NCI-H2196 treated with DMSO at 0.1 percent for 48 hours (cell line): ENCODE measurements at regions not wholly inside any gene's neighbourhood (a gene's known extent, or its start where the extent isn't known, plus 50 kb on each side); places are given as distances from the start of the nearest gene placed in this dataset.
"Not testable (repeated sequence)": the region's sequence is repeated elsewhere in the genome, so short reads cannot be mapped to it uniquely, and the experiment has no call there.

Source experiments
- DNase-seq: peaks from one replicate; lab custom pipeline; 2025; ENCODE audit not compliant: unreplicated experiment; lab: John Stamatoyannopoulos, UW

DNA sequence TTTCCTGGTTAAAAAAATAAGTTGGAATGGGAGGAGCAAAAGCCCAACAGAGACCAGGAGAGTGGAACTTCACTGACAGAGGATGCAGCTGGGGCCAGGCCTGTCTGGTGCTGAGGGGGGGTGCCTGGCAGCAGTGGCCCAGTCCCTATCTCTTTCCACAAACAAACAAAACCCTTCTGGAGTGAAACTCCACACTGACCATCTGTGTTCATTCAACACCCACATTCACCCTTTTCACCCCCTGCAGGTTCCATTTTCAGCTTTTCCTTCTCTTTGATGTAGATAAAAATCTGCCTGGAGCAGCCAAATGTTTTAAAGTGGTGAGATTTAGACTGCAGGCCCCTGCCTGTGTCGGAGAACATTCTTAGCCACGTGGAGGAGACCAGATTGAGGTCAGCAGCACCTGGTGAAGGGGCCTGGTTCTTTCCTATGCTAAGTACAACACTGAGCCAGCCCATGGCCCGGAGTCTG lies 161.4 kb upstream of the CDH11 start:
- no peak for DNase-seq

GRCh38 chr16:65281586-65281985 lies 159.7 kb upstream of the CDH11 start:
- DNase-seq, result no peak

- DNase-seq, result no peak
These were observed 159.1 kb upstream of the CDH11 start for GRCh38 chr16:65280845-65281512.

- DNase-seq, result no peak
These were observed 157.7 kb upstream of the CDH11 start for GRCh38 chr16:65279576-65279975.

DNA sequence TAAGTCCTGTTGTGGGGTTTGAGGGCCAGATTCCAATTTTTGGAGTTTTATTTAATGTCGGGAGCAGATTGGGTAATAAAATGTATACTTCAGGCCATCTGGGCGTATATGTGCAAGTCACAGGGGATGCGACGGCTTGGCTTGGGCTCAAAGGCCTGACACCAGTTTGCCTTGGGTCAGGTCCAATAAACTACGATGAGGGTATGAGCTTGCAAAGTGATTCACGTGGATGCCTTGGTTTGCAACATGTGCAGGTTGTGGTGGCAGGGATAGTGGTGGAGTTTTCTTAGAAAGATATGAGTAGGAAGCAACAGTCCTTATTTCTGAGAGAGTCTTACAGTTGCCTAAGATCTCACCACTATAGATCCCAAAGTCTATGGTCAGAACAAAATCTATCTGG lies 157.0 kb upstream of the CDH11 start:
- no peak for DNase-seq

DNA sequence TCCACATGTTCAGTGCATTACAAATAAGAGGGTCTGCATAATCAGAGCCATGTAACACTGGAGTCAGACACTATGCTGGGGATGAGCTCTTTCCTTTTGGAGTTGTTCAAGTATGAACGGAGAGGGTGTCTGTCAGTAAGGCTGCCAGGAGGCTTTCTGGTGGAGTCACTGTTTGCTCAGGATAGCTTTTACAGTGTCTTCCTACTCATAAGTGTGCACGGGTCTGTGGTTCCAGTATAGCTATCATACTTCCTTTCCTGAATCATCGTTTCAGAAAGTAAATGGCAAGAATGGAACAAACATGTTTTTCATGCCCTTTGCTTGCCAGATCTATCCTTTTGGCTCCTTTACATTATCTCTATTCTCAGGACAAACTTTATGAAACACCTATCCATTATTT lies 152.7 kb upstream of the CDH11 start:
- DNase-seq, result no peak

DNA sequence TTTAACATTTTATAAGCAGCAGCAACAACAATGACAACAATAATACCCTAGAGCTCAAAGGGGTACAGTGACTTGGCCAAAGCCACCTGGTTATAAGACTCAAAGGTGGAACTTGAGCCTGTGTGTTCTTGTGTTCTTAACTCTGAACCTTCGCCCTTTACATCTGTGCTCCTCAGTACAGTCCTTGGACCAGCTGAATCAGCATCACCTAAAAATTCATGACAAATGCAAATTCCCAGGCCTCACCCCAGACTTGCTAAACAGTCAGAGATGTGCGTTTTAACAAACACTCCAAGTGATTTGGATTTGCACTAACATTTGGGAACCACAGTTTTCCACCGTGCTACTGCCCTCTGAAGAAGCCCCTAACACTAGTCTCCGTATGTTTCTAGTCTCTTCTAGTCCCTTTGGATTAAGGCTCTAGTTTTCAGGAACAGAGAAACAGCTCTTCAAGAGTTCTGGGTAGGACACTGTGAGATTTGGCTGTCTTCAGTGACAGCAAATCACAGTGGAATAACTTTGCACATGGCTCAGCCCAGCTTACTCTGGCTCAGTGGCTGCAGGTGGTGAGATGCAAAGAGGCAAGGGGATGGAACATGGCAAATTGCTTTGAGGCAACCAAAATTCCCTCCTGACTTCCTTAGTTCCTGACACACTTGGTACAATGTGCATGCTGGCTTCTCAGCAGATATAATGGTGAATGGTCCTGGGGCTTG lies 151.0 kb upstream of the CDH11 start:
- no peak for DNase-seq

DNA sequence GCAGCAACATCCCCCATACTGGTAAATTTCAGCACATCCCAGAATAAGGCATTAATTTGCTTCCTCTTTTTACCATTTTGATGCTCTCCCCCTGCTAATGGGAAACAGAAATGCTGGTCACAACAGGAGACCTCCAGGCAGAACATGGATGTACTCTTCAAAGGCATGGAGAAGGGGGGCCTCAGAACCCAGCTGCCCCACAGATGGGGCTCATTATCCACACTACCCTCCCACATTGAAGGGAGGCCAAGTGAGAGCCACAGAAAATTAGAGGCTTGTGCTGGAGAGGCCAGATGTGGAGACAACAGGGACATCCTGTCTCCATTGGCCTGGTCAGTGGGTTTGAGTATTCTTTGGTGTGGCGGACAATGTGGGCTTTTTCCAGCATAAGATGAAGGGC lies 150.1 kb upstream of the CDH11 start:
- DNase-seq, result no peak

- DNase-seq, result no peak
These were observed 146.5 kb upstream of the CDH11 start for GRCh38 chr16:65268331-65268730.

GRCh38 chr16:65263896-65264295 lies 142.0 kb upstream of the CDH11 start:
- DNase-seq, result no peak

DNA sequence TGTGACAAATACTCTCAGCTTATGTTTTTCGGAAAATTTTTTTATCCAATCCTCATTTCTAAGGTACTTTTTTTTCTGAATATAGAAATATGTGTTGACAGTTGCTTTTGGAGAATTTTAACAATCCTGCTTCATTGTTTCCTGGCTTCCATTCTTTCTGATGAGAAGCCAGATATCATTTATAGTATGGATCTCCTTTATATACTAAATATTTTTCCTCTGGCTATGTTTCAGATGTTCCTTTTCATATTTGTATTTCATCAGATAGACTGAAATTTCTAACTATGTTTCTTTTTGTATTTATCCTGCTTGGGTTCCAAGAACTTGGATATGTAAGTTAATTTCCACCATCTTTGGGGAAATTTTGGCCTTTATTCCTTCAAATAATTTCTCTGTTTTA lies 138.9 kb upstream of the CDH11 start:
- DNase-seq, result no peak

- DNase-seq, result no peak
These were observed 132.3 kb upstream of the CDH11 start for GRCh38 chr16:65254144-65254543.

DNA sequence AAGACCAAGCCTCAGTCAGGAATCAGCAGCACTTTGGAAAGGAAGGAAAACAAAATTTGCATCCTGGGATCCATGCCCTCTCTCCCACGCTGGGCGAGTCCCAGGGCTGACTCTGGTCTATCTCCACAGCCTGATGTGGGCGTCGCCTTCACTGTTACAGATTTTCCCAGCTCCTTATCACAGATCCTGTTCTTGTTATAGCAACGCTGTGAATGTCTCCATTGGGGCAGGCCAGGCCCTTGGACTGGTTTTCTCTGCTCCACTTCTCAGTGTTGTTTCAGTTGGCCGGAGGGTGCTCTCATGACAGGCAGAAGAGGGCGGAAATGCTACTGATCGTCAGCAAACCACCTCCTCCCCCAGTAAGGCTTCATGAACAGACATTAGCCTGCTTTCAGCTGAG lies 127.9 kb upstream of the CDH11 start:
- DNase-seq, result no peak

DNA sequence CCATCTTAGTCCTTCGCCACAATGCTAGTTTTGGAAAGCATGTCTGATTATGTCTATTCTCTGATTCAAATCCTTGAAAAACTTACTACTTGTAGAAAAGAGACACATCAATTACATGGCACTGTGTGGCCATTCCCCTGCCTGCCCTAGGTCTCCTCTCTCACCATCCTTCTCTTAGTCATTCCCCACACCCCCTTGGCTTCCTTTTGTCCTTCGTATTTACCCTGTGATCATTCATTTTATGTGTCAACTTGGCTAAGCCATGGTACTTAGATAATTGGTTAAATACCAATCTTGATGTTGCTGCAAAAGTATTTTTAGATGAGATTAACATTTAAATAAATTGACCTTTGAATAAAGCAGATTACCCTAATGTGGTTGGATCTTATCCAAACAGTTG lies 122.9 kb upstream of the CDH11 start:
- DNase-seq, result no peak

- no peak for DNase-seq
These were observed 113.7 kb upstream of the CDH11 start for GRCh38 chr16:65235339-65236177.

GRCh38 chr16:65234721-65235320 lies 113.0 kb upstream of the CDH11 start:
- not testable (repeated sequence) for DNase-seq

DNA sequence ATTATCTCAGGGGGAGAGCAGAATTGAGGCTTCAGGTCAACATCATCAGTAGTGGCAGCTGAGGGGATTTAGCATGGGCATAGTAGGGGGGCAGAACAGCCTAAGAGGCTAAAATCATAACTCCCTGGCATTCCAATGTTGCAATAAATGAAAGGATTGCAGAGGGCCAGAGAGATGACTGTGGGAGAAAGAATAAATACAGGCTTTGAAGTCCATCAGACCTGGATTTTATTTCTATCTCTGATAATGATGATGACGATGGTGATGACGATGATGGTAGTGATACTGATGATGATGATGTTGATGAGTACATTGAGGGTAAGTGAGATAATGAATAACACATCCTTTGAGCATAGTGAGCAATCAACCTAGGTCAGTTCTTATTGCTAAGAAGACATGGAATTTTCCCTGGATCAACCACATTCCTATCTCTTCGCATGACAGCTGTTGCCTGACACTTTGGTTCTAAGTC lies 107.4 kb upstream of the CDH11 start:
- no peak for DNase-seq

DNA sequence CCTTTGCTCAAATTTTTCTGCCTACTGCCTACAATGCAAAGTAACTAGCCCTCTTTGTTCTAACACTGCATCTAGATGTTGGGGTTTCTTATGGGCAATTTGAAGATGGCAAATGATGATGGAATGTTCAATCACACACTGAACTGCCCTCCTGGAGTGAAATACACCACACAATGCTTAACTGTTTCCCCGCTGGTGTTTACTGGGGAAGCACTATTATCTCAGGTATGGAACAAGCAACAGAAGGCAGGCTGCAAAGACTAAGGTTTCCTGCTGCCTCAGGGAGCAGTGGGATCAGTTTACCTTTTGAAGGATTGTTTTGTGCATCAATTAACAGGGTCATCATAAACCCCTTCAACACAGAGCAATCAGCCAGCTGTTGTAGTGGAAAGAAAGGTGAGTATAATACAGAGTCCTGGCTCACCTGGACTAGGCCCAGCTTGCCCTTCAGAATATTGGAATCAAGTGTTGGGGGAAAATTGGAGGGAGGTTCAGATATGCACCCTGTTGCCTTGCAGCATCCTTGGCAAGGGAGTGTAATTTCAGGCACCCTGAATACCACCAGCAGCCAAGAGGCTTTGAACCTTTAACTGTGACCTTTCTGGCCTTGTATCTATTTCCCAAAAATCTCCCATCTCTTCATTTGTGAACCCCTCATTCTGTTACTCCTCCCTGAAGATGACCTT lies 105.4 kb upstream of the CDH11 start:
- DNase-seq, result no peak

- no peak for DNase-seq
These were observed 104.2 kb upstream of the CDH11 start for GRCh38 chr16:65226077-65226476.

- no peak for DNase-seq
These were observed 103.6 kb upstream of the CDH11 start for GRCh38 chr16:65225488-65225887.

- DNase-seq, result no peak
These were observed 103.1 kb upstream of the CDH11 start for GRCh38 chr16:65224994-65225393.
